ENCODE measurements at regions not wholly inside any gene's neighbourhood (a gene's known extent, or its start where the extent isn't known, plus 50 kb on each side); places are given as distances from the start of the nearest gene placed in this dataset.

DNA sequence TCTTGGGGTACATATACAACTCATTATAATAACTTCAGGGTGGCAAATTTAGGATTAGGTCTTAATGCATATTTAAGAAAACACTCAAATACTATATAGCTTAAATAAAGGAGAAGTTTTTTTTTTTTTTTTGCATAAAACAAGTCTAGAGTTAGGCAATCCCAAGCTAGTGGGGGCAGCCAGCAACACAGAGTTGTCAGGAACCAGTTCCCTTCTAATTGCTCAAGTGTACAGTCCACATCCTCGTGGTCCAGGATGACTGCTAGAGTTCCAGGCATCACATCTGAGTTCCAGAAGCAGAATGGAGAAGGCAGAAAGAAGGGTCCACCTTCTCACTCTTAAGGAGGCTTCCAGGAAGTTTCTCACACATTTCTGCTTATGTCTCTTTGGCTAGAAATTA is 261.9 kb upstream of the PLET1 start (continued):
- TF ChIP-seq CHD7 (IDR thresholded peaks at IDR 0.05; ENCODE audit: insufficient replicate concordance, low read length): no peak
- no peak for TF ChIP-seq MAFK (IDR thresholded peaks at IDR 0.05; ENCODE audit: low read depth, low read length)
- TF ChIP-seq SIRT6 (IDR thresholded peaks at IDR 0.05; ENCODE audit: low read length): no peak
- no peak for TF ChIP-seq EZH2 (IDR thresholded peaks at IDR 0.05; ENCODE audit: low read depth, low read length, severe bottlenecking)
- no peak for TF ChIP-seq ATF3 (IDR thresholded peaks at IDR 0.05; ENCODE audit: insufficient read depth, low read depth, low read length)
- no peak for TF ChIP-seq RAD21 (IDR thresholded peaks at IDR 0.05 in 1 of 2, conservative IDR thresholded peaks at IDR 0.05 in 1 of 2; ENCODE audit: low read depth in 2 of 2, low read length in 2 of 2)
- TF ChIP-seq GTF2F1 (IDR thresholded peaks at IDR 0.05; ENCODE audit: borderline replicate concordance, low read depth, low read length): no peak
- no peak for TF ChIP-seq SUZ12 (IDR thresholded peaks at IDR 0.05; ENCODE audit: low read length)
- TF ChIP-seq POU5F1 (IDR thresholded peaks at IDR 0.05; ENCODE audit: low read depth, low read length): no peak
- no peak for TF ChIP-seq SIX5 (IDR thresholded peaks at IDR 0.05; ENCODE audit: low read depth, low read length)

Data from H1 (cell line).